T-helper 17 cell (primary cell): ENCODE measurements at regions not wholly inside any gene's neighbourhood (a gene's known extent, or its start where the extent isn't known, plus 50 kb on each side); places are given as distances from the start of the nearest gene placed in this dataset.

Experiments
- ATAC-seq: fragments of 150-1000 bp; cut with Tn5 transposase; 2 replicates; pipeline ENCODE4 v1.10.0; 2021; ENCODE audit warnings: mild to moderate bottlenecking, moderate library complexity
- DNase-seq, 3 donors: peaks; one replicate each; pipeline versions ENCODE4 v3.0.0 to v3.0.0-alpha.2; 2020 to 2021
- H3K9me3 ChIP-seq: one replicate; pipeline ENCODE4 v1.7.0; 2013; ENCODE audit warnings: low read length, mild to moderate bottlenecking; ENCODE audit not compliant: control insufficient read depth, poor library complexity, severe bottlenecking
- H3K27ac Mint-ChIP-seq: one replicate; pipeline ENCODE4 v1.8.0; 2022; ENCODE audit warnings: mild to moderate bottlenecking, moderate library complexity, mixed read lengths
- H3K27me3 Mint-ChIP-seq: one replicate; pipeline ENCODE4 v1.8.0; 2022; ENCODE audit warnings: mixed read lengths
- H3K36me3 Mint-ChIP-seq: one replicate; pipeline ENCODE4 v1.8.0; 2022; ENCODE audit warnings: low read depth, mixed read lengths
- H3K4me1 Mint-ChIP-seq: one replicate; pipeline ENCODE4 v1.8.0; 2022; ENCODE audit warnings: mild to moderate bottlenecking, mixed read lengths
- H3K4me3 Mint-ChIP-seq: one replicate; pipeline ENCODE4 v1.8.0; 2022; ENCODE audit warnings: mild to moderate bottlenecking, moderate library complexity, mixed read lengths

- H3K27ac Mint-ChIP-seq, result no peak overlapping the region
- no peak for ATAC-seq
- no peaks in the 10 kb centered on the region for H3K9me3 ChIP-seq
- no peak for DNase-seq
- no peaks in the 10 kb centered on the region for H3K4me1 Mint-ChIP-seq
- H3K27me3 Mint-ChIP-seq, result peaks cover 25% of the 10 kb centered on the region
- no peak overlapping the region for H3K4me3 Mint-ChIP-seq
- no peaks in the 10 kb centered on the region for H3K36me3 Mint-ChIP-seq
Observed at GRCh38 chr16:81164958-81165357, 68.8 kb upstream of the GCSH start.

- ATAC-seq (no peak), DNase-seq (no peak)
- H3K4me3 Mint-ChIP-seq, result no peak overlapping the region
- no peaks in the 10 kb centered on the region for H3K9me3 ChIP-seq
- no peaks in the 10 kb centered on the region for H3K4me1 Mint-ChIP-seq
- H3K27me3 Mint-ChIP-seq, result peaks cover 21% of the 10 kb centered on the region
- no peak overlapping the region for H3K27ac Mint-ChIP-seq
- no peaks in the 10 kb centered on the region for H3K36me3 Mint-ChIP-seq
Observed at GRCh38 chr16:81164481-81164880, 68.3 kb upstream of the GCSH start.

GRCh38 chr16:81163671-81164070 lies 67.5 kb upstream of the GCSH start:
- DNase-seq, result no peak
- Mint-ChIP-seq H3K4me3 (no peak overlapping the region), H3K27ac (no peak overlapping the region), H3K36me3 (no peaks in the 10 kb centered on the region), H3K27me3 (peaks cover 27% of the 10 kb centered on the region), H3K4me1 (no peaks in the 10 kb centered on the region)
- H3K9me3 ChIP-seq, result no peaks in the 10 kb centered on the region
- ATAC-seq, result no peak

- ATAC-seq (no peak), DNase-seq (no peak)
- no peak overlapping the region for H3K4me3 Mint-ChIP-seq
- H3K4me1 Mint-ChIP-seq, result no peaks in the 10 kb centered on the region
- no peaks in the 10 kb centered on the region for H3K36me3 Mint-ChIP-seq
- H3K9me3 ChIP-seq, result no peaks in the 10 kb centered on the region
- H3K27ac Mint-ChIP-seq, result no peak overlapping the region
- peaks cover 15% of the 10 kb centered on the region for H3K27me3 Mint-ChIP-seq
Observed at GRCh38 chr16:81158964-81159363, 62.8 kb upstream of the GCSH start.

- H3K9me3 ChIP-seq, result no peaks in the 10 kb centered on the region
- Mint-ChIP-seq H3K4me1 (no peaks in the 10 kb centered on the region), H3K27me3 (peaks cover 15% of the 10 kb centered on the region), H3K4me3 (no peak overlapping the region), H3K27ac (no peak overlapping the region), H3K36me3 (no peaks in the 10 kb centered on the region)
- DNase-seq (no peak), ATAC-seq (no peak)
Observed at GRCh38 chr16:81155769-81156168, 59.6 kb upstream of the GCSH start.

GRCh38 chr16:81151648-81152310 lies 55.6 kb upstream of the GCSH start:
- no peaks in the 10 kb centered on the region for H3K4me1 Mint-ChIP-seq
- H3K27me3 Mint-ChIP-seq, result peaks cover 13% of the 10 kb centered on the region
- ATAC-seq (no peak), DNase-seq (no peak)
- H3K9me3 ChIP-seq, result no peaks in the 10 kb centered on the region
- no peak overlapping the region for H3K27ac Mint-ChIP-seq
- no peaks in the 10 kb centered on the region for H3K36me3 Mint-ChIP-seq
- no peak overlapping the region for H3K4me3 Mint-ChIP-seq

- H3K36me3 Mint-ChIP-seq, result no peaks in the 10 kb centered on the region
- H3K4me3 Mint-ChIP-seq, result no peak overlapping the region
- no peak for DNase-seq
- H3K27ac Mint-ChIP-seq, result no peak overlapping the region
- no peak for ATAC-seq
- H3K4me1 Mint-ChIP-seq, result no peaks in the 10 kb centered on the region
- H3K9me3 ChIP-seq, result no peaks in the 10 kb centered on the region
- H3K27me3 Mint-ChIP-seq, result peaks cover 20% of the 10 kb centered on the region
Observed at GRCh38 chr16:81149614-81150013, 53.4 kb upstream of the GCSH start.

GRCh38 chr16:81148277-81148676 lies 52.1 kb upstream of the GCSH start:
- H3K4me1 Mint-ChIP-seq, result peaks cover under 1% of the 10 kb centered on the region
- H3K36me3 Mint-ChIP-seq, result no peaks in the 10 kb centered on the region
- ATAC-seq (no peak), DNase-seq (no peak)
- peaks cover 29% of the 10 kb centered on the region for H3K27me3 Mint-ChIP-seq
- H3K27ac Mint-ChIP-seq, result no peak overlapping the region
- no peak overlapping the region for H3K4me3 Mint-ChIP-seq
- H3K9me3 ChIP-seq, result no peaks in the 10 kb centered on the region
